ENCODE measurements at regions not wholly inside any gene's neighbourhood (a gene's known extent, or its start where the extent isn't known, plus 50 kb on each side); places are given as distances from the start of the nearest gene placed in this dataset.
"Not testable (repeated sequence)": the region's sequence is repeated elsewhere in the genome, so short reads cannot be mapped to it uniquely, and the experiment has no call there.

DNA sequence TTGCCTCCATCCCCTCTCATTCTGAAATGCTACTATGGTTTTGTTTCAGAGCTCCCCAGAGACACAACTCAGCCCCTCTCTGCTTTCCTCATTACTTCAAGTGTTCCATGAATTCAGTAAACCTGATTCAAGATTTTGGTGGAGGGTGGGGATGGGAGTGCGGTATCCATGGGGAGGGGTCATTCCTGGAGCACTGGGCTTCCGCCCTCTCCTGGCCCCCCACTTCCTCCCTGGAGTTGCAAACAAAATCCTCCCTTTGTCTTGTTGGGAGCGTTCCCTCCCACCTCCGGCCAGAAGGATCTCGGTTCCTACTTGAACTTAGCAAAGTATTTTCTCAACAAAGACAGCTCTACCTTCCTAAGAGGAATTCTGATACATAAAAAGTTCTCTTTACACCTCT, 71.8 kb upstream of the LTA4H start:
- ATAC-seq (replicated peaks in 1 of 4) (no peak), DNase-seq (no peak)
- Histone ChIP-seq H3K4me3 (ENCODE audit: control insufficient read depth in 1 of 2, extremely low read depth in 1 of 2, low read length in 1 of 2) (no peak overlapping the region), H3K27ac (ENCODE audit: low read length) (no peak overlapping the region), H3K9me3 (no peaks in the 10 kb centered on the region), H3K4me1 (ENCODE audit: control insufficient read depth in 1 of 2, extremely low read depth in 1 of 2, insufficient read depth in 2 of 2, low read length in 2 of 2) (peaks cover 12 to 21% of the 10 kb centered on the region in 2 experiments), H3K36me3 (ENCODE audit: control insufficient read depth in 2 of 2, extremely low read depth in 1 of 2, insufficient read depth in 1 of 2, low read length in 1 of 2) (no peaks in the 10 kb centered on the region), H3K27me3 (replicated peaks in 1 of 2; ENCODE audit: control insufficient read depth in 2 of 2, extremely low read depth in 1 of 2, insufficient read depth in 2 of 2, low read length in 1 of 2) (no peaks in the 10 kb centered on the region)
- H3K9me3 Mint-ChIP-seq: no peaks in the 10 kb centered on the region
- H3K36me3 Mint-ChIP-seq: no peaks in the 10 kb centered on the region
- ChIA-PET CTCF (no interaction called here), POLR2A (no interaction called here)
- no CpG with 5 or more reads among the region's 5 CpGs for WGBS (ENCODE audit: insufficient coverage)
- H3K27me3 Mint-ChIP-seq: no peaks in the 10 kb centered on the region
- no peak overlapping the region for H3K4me3 Mint-ChIP-seq
- H3K4me1 Mint-ChIP-seq: peaks cover 16 to 37% (median 30%) of the 10 kb centered on the region in 3 donors
- H3K27ac Mint-ChIP-seq: peak overlapping the region in 1 of 2 donors; percentile 58

DNA sequence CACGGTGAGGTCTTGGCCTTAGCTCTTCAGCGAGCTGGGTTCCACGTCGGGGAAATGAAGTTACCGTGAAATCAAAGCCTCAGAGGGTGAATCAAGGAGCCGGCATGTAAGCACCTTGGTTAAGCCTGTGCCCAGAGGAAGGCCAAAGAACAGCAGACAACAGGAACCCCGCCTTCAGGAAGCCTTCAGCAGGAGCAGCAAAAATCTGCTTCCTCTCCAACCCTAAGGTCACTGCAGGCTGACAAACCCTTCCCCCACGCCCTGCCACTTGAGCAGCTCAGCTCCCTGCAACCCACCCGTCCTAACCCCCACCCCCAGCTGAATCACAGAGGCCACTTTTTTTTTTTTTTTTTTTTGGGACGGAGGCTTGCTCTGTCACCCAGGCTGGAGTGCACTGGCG, 72.9 kb upstream of the LTA4H start:
- H3K4me3 ChIP-seq (ENCODE audit: control insufficient read depth in 1 of 2, extremely low read depth in 1 of 2, low read length in 1 of 2): no peak overlapping the region
- Mint-ChIP-seq H3K4me3 (peak overlapping the region; percentile 42 to 71 (median 51)), H3K9me3 (no peaks in the 10 kb centered on the region), H3K4me1 (peaks cover 16 to 35% (median 27%) of the 10 kb centered on the region in 3 donors), H3K36me3 (no peaks in the 10 kb centered on the region), H3K27ac (peak overlapping the region; percentile 92 to 93), H3K27me3 (no peaks in the 10 kb centered on the region)
- ATAC-seq (replicated peaks in 1 of 4) (peak; percentile 82 to 90 (median 87)), DNase-seq (peak in 27 of 35 experiments; percentile 4 to 49 (median 21))
- no peaks in the 10 kb centered on the region for H3K9me3 ChIP-seq
- no peaks in the 10 kb centered on the region for H3K36me3 ChIP-seq (ENCODE audit: control insufficient read depth in 2 of 2, extremely low read depth in 1 of 2, insufficient read depth in 1 of 2, low read length in 1 of 2)
- 16% methylated on average over 9 of the region's 11 CpGs for WGBS (ENCODE audit: insufficient coverage)
- peak overlapping the region; percentile 16 for H3K27ac ChIP-seq (ENCODE audit: low read length)
- ChIA-PET CTCF (interaction anchor here in 1 of 2 donors (0.6 kb wide), 2 partner anchors 124 to 175 kb away, joined by 3 to 4 read pairs; no protein-coding TSS in a partner anchor), POLR2A (no interaction called here)
- H3K27me3 ChIP-seq (replicated peaks in 1 of 2; ENCODE audit: control insufficient read depth in 2 of 2, extremely low read depth in 1 of 2, insufficient read depth in 2 of 2, low read length in 1 of 2): no peaks in the 10 kb centered on the region
- peaks cover 9 to 21% of the 10 kb centered on the region in 2 experiments for H3K4me1 ChIP-seq (ENCODE audit: control insufficient read depth in 1 of 2, extremely low read depth in 1 of 2, insufficient read depth in 2 of 2, low read length in 2 of 2)

DNA sequence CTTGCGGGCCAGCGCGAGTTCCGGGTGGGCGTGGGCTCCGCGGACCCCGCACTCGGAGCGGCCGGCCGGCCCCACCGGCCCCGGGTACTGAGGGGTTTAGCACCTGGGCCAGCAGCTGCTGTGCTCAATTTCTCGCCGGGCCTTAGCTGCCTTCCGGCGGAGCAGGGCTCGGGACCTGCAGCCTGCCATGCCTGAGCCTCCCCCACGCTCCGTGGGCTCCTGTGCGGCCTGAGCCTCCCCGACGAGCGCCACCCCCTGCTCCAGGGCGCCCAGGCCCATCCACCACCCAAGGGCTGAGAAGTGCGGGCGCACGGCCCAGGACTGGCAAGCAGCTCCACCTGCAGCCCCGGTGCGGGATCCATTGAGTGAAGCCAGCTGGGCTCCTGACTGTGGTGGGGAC, 73.6 kb upstream of the LTA4H start:
- H3K4me3 Mint-ChIP-seq; H3K27ac Mint-ChIP-seq; DNase-seq; H3K9me3 Mint-ChIP-seq; ATAC-seq (replicated peaks in 1 of 4); H3K36me3 Mint-ChIP-seq; H3K27ac ChIP-seq (ENCODE audit: low read length); H3K27me3 Mint-ChIP-seq; H3K36me3 ChIP-seq (ENCODE audit: control insufficient read depth in 2 of 2, extremely low read depth in 1 of 2, insufficient read depth in 1 of 2, low read length in 1 of 2); H3K27me3 ChIP-seq (replicated peaks in 1 of 2; ENCODE audit: control insufficient read depth in 2 of 2, extremely low read depth in 1 of 2, insufficient read depth in 2 of 2, low read length in 1 of 2); H3K9me3 ChIP-seq; H3K4me3 ChIP-seq (ENCODE audit: control insufficient read depth in 1 of 2, extremely low read depth in 1 of 2, low read length in 1 of 2): not testable (repeated sequence)
- peaks cover 8 to 21% of the 10 kb centered on the region in 2 experiments for H3K4me1 ChIP-seq (ENCODE audit: control insufficient read depth in 1 of 2, extremely low read depth in 1 of 2, insufficient read depth in 2 of 2, low read length in 2 of 2)
- WGBS (ENCODE audit: insufficient coverage): 93% methylated on average over 17 of the region's 31 CpGs
- POLR2A ChIA-PET: interaction anchor here in 1 of 2 donors (0.6 kb wide), 1 partner anchor 33 kb away, joined by 8 read pairs; no protein-coding TSS in a partner anchor
- CTCF ChIA-PET: interaction anchor here in 1 of 2 donors (0.6 kb wide), 1 partner anchor 1034 kb away, joined by 3 read pairs; no protein-coding TSS in a partner anchor
- H3K4me1 Mint-ChIP-seq: peaks cover 16 to 34% (median 26%) of the 10 kb centered on the region in 3 donors

DNA sequence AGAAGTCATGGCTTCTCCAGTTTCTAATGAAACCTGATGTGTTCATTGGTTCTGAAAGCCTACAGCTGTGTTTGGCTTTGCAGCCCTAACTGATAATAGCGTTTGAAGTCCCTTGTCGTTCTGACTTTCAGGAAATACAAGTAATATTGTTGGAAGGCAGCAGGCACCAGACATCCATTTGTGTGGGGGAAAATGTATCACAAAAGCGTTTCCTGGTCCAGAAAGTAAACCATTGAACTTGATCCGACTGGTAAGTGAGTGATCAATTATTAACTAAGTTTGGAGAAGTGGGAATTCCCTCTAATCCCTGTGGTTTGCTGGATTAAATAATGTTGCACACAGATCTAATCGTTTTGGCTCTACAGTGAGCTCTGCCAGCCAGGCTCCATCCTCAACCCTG, 77.3 kb upstream of the LTA4H start:
- H3K27me3 ChIP-seq (replicated peaks in 1 of 2; ENCODE audit: control insufficient read depth in 2 of 2, extremely low read depth in 1 of 2, insufficient read depth in 2 of 2, low read length in 1 of 2): peaks cover 0 to 3% of the 10 kb centered on the region in 2 experiments
- H3K9me3 Mint-ChIP-seq: no peaks in the 10 kb centered on the region
- no peaks in the 10 kb centered on the region for H3K9me3 ChIP-seq
- peaks cover 21 to 23% (median 21%) of the 10 kb centered on the region in 3 donors for H3K4me1 Mint-ChIP-seq
- H3K4me3 ChIP-seq (ENCODE audit: control insufficient read depth in 1 of 2, extremely low read depth in 1 of 2, low read length in 1 of 2): no peak overlapping the region
- ATAC-seq (replicated peaks in 1 of 4) (no peak), DNase-seq (no peak)
- H3K36me3 Mint-ChIP-seq: no peaks in the 10 kb centered on the region
- H3K27me3 Mint-ChIP-seq: no peaks in the 10 kb centered on the region
- ChIA-PET CTCF (interaction anchor here in 1 of 2 donors (0.6 kb wide), 1 partner anchor 52 kb away, joined by 3 read pairs; no protein-coding TSS in a partner anchor), POLR2A (no interaction called here)
- H3K36me3 ChIP-seq (ENCODE audit: control insufficient read depth in 2 of 2, extremely low read depth in 1 of 2, insufficient read depth in 1 of 2, low read length in 1 of 2): no peaks in the 10 kb centered on the region
- no peak overlapping the region for H3K4me3 Mint-ChIP-seq
- WGBS (ENCODE audit: insufficient coverage): 70% methylated on average over 3 of the region's 5 CpGs
- no peak overlapping the region for H3K27ac ChIP-seq (ENCODE audit: low read length)
- H3K4me1 ChIP-seq (ENCODE audit: control insufficient read depth in 1 of 2, extremely low read depth in 1 of 2, insufficient read depth in 2 of 2, low read length in 2 of 2): peaks cover 8 to 21% of the 10 kb centered on the region in 2 experiments
- no peak overlapping the region for H3K27ac Mint-ChIP-seq

DNA sequence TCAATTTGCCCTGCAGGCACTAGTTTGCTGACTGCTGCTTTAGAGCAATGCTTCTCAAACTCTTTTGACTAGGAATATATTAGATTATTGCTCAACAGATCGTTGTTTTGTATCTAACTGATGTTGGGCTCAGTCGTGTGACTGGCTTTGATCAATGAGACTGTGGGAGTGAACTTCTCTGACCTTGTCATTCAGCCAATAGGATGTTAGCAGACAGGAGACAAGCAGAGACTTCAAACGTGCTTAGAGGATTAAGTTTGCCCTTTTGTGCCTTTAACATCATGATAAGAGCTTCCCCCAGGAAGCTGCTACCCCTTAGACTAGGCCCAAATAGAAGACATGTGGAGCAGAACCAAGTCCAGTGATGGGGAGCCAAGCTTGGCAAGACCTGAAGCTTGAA, 76.7 kb upstream of the ELK3 start:
- Mint-ChIP-seq H3K36me3 (no peaks in the 10 kb centered on the region), H3K4me3 (no peak overlapping the region)
- CTCF ChIA-PET: interaction anchor here in 1 of 2 donors (0.5 kb wide), 1 partner anchor 74 kb away, joined by 5 read pairs; no protein-coding TSS in a partner anchor

DNA sequence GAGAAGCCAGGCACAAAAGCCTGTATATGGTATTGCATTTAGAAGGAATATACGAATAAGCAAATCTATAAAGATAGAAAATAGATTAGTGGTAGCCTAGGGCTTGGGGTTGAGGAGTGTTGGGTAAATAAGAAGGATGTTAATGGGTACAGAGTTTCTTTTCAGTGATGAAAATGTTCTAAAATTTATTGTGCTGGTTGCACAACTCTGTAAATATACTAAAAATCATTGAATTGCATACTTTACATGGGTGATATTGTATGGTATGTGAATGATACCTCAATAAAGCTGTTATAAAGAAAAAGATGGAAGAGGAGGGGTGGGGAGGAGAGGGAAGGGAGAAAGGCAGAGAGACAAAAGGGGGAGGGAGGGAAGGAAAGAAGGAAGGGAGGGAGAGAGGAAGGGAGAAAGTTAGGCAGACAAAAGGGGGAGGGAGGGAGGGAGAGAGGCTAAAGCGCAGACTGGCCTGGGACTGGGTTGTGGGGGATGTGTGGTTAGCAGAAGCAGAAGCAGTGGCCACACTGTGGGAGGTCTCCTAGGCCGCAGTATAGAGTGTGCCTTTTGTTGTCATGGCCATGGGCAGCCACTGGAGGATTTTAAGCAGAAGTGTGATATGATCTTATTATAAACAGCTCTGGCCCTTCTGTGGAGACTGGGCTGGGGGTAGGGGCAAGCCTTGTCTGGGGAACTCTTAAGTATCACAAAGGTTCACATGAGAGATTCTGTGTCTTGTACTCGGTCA, 73.6 kb upstream of the ELK3 start:
- H3K36me3 ChIP-seq (ENCODE audit: control insufficient read depth in 2 of 2, extremely low read depth in 1 of 2, insufficient read depth in 1 of 2, low read length in 1 of 2): no peaks in the 10 kb centered on the region
- ChIA-PET POLR2A (interaction anchor here in 1 of 2 donors (0.6 kb wide), 1 partner anchor 60 kb away, joined by 8 read pairs; no protein-coding TSS in a partner anchor), CTCF (interaction anchor here in 1 of 2 donors (0.6 kb wide), 1 partner anchor 87 kb away, joined by 6 read pairs; no protein-coding TSS in a partner anchor)
- Mint-ChIP-seq H3K27me3 (no peaks in the 10 kb centered on the region), H3K4me3 (no peak overlapping the region), H3K27ac (no peak overlapping the region), H3K36me3 (no peaks in the 10 kb centered on the region), H3K9me3 (no peaks in the 10 kb centered on the region), H3K4me1 (peaks cover 10 to 16% (median 12%) of the 10 kb centered on the region in 3 donors)
- H3K4me1 ChIP-seq (ENCODE audit: control insufficient read depth in 1 of 2, extremely low read depth in 1 of 2, insufficient read depth in 2 of 2, low read length in 2 of 2): peaks cover 4 to 5% of the 10 kb centered on the region in 2 experiments
- peaks cover 0 to 6% of the 10 kb centered on the region in 2 experiments for H3K27me3 ChIP-seq (replicated peaks in 1 of 2; ENCODE audit: control insufficient read depth in 2 of 2, extremely low read depth in 1 of 2, insufficient read depth in 2 of 2, low read length in 1 of 2)
- no peak overlapping the region for H3K27ac ChIP-seq (ENCODE audit: low read length)
- H3K9me3 ChIP-seq: no peaks in the 10 kb centered on the region
- WGBS (ENCODE audit: insufficient coverage): 74% methylated on average over 3 of the region's 4 CpGs
- no peak overlapping the region for H3K4me3 ChIP-seq (ENCODE audit: control insufficient read depth in 1 of 2, extremely low read depth in 1 of 2, low read length in 1 of 2)
- DNase-seq (peak in 3 of 35 experiments; percentile 6 to 27 (median 10)), ATAC-seq (replicated peaks in 1 of 4) (peak in 2 of 4 experiments; percentile 30 to 38)

More for the DNA sequence above, 76.7 kb upstream of the ELK3 start:
- Histone ChIP-seq H3K4me3 (ENCODE audit: control insufficient read depth in 1 of 2, extremely low read depth in 1 of 2, low read length in 1 of 2) (no peak overlapping the region), H3K27ac (ENCODE audit: low read length) (no peak overlapping the region), H3K27me3 (replicated peaks in 1 of 2; ENCODE audit: control insufficient read depth in 2 of 2, extremely low read depth in 1 of 2, insufficient read depth in 2 of 2, low read length in 1 of 2) (peaks cover 0 to 6% of the 10 kb centered on the region in 2 experiments), H3K36me3 (ENCODE audit: control insufficient read depth in 2 of 2, extremely low read depth in 1 of 2, insufficient read depth in 1 of 2, low read length in 1 of 2) (no peaks in the 10 kb centered on the region), H3K4me1 (ENCODE audit: control insufficient read depth in 1 of 2, extremely low read depth in 1 of 2, insufficient read depth in 2 of 2, low read length in 2 of 2) (peaks cover 4 to 5% of the 10 kb centered on the region in 2 experiments), H3K9me3 (no peaks in the 10 kb centered on the region)
- ATAC-seq (replicated peaks in 1 of 4) (peak in 1 of 4 experiments; percentile 23), DNase-seq (no peak)
- no peaks in the 10 kb centered on the region for H3K27me3 Mint-ChIP-seq
- WGBS (ENCODE audit: insufficient coverage): 29% methylated on average over 2 of the region's 3 CpGs
- peaks cover 10 to 16% (median 12%) of the 10 kb centered on the region in 3 donors for H3K4me1 Mint-ChIP-seq
- no peaks in the 10 kb centered on the region for H3K9me3 Mint-ChIP-seq
- H3K27ac Mint-ChIP-seq: no peak overlapping the region
- POLR2A ChIA-PET: no interaction called here

All from T-cell (primary cell).